HEK293T (cell line): ENCODE measurements at regions not wholly inside any gene's neighbourhood (a gene's known extent, or its start where the extent isn't known, plus 50 kb on each side); places are given as distances from the start of the nearest gene placed in this dataset.

Experiments used
- ARNT ChIP-seq: fragments of 450-650 bp; IDR thresholded peaks from 2 replicates; pipeline ENCODE4 v1.6.1; 2017; ENCODE audit warnings: mild to moderate bottlenecking
- BHLHE40 ChIP-seq: fragments of 450-650 bp; IDR thresholded peaks from 2 replicates; pipeline ENCODE4 v1.6.1; 2016; ENCODE audit warnings: mild to moderate bottlenecking, moderate library complexity, borderline replicate concordance
- CTBP1 ChIP-seq: fragments of 450-650 bp; IDR thresholded peaks from 2 replicates; pipeline ENCODE4 v1.6.1; 2016; ENCODE audit warnings: borderline replicate concordance
- FOXA1 ChIP-seq: fragments of 450-650 bp; IDR thresholded peaks from 2 replicates; pipeline ENCODE4 v1.6.1; 2016; ENCODE audit warnings: mild to moderate bottlenecking
- FOXM1 ChIP-seq: fragments of 450-650 bp; IDR thresholded peaks from 2 replicates; pipeline ENCODE4 v1.6.1; 2017; ENCODE audit warnings: mild to moderate bottlenecking, borderline replicate concordance
- HDGF ChIP-seq: fragments of 450-650 bp; IDR thresholded peaks from 2 replicates; pipeline ENCODE4 v1.6.1; 2017; ENCODE audit warnings: antibody characterized with exemption, borderline replicate concordance
- L3MBTL2 ChIP-seq: fragments of 450-650 bp; conservative IDR thresholded peaks from 2 replicates; pipeline ENCODE4 v1.6.1; 2016; ENCODE audit warnings: mild to moderate bottlenecking
- LEF1 ChIP-seq: fragments of 450-650 bp; IDR thresholded peaks from 2 replicates; pipeline ENCODE4 v1.6.1; 2017; ENCODE audit warnings: mild to moderate bottlenecking, borderline replicate concordance
- NFRKB ChIP-seq: fragments of 450-650 bp; IDR thresholded peaks from 2 replicates; pipeline ENCODE4 v1.6.1; 2016; ENCODE audit warnings: mild to moderate bottlenecking, moderate library complexity
- PKNOX1 ChIP-seq: fragments of 450-650 bp; IDR thresholded peaks from 2 replicates; pipeline ENCODE4 v1.6.1; 2016
- SP1 ChIP-seq: fragments of 450-650 bp; IDR thresholded peaks from 2 replicates; pipeline ENCODE4 v1.6.1; 2017
- SUZ12 ChIP-seq: fragments of 450-650 bp; IDR thresholded peaks from 2 replicates; pipeline ENCODE4 v1.6.1; 2016; ENCODE audit warnings: mild to moderate bottlenecking

- TF ChIP-seq PKNOX1 (no peak), FOXA1 (no peak), ARNT (no peak), L3MBTL2 (no peak), BHLHE40 (no peak), SP1 (no peak), SUZ12 (no peak), NFRKB (no peak), CTBP1 (no peak), FOXM1 (no peak), HDGF (no peak), LEF1 (no peak)
Observed at GRCh38 chr7:49407205-49407604, 366.2 kb upstream of the VWC2 start.
